ENCODE measurements at regions not wholly inside any gene's neighbourhood (a gene's known extent, or its start where the extent isn't known, plus 50 kb on each side); places are given as distances from the start of the nearest gene placed in this dataset.

- H3K9me3 Mint-ChIP-seq: no peaks in the 10 kb centered on the region
- no peak overlapping the region for H3K27ac Mint-ChIP-seq
- ATAC-seq (replicated peaks in 1 of 4): no peak
- Histone ChIP-seq H3K27me3 (replicated peaks in 1 of 2; ENCODE audit: control insufficient read depth in 2 of 2, extremely low read depth in 1 of 2, insufficient read depth in 2 of 2, low read length in 1 of 2) (peaks cover 0 to 35% of the 10 kb centered on the region in 2 experiments), H3K27ac (ENCODE audit: low read length) (no peak overlapping the region), H3K9me3 (no peaks in the 10 kb centered on the region), H3K4me1 (ENCODE audit: control insufficient read depth in 1 of 2, extremely low read depth in 1 of 2, insufficient read depth in 2 of 2, low read length in 2 of 2) (no peaks in the 10 kb centered on the region), H3K36me3 (ENCODE audit: control insufficient read depth in 2 of 2, extremely low read depth in 1 of 2, insufficient read depth in 1 of 2, low read length in 1 of 2) (no peaks in the 10 kb centered on the region), H3K4me3 (ENCODE audit: control insufficient read depth in 1 of 2, extremely low read depth in 1 of 2, low read length in 1 of 2) (no peak overlapping the region)
- POLR2A ChIA-PET: no interaction called here
- H3K36me3 Mint-ChIP-seq: no peaks in the 10 kb centered on the region
- H3K4me3 Mint-ChIP-seq: no peak overlapping the region
- 75% methylated on average over 14 of the region's 15 CpGs for WGBS (ENCODE audit: insufficient coverage)
- CTCF ChIA-PET: interaction anchor here in 1 of 2 donors (0.6 kb wide), 1 partner anchor 16 kb away, joined by 3 read pairs; no protein-coding TSS in a partner anchor
- peaks cover 6 to 11% (median 8%) of the 10 kb centered on the region in 3 donors for H3K4me1 Mint-ChIP-seq
- H3K27me3 Mint-ChIP-seq: peaks cover 32 to 33% of the 10 kb centered on the region in 2 donors
- DNase-seq: no peak
Measured at GRCh38 chr20:58072695-58073671, 155.5 kb downstream of the ANKRD60 start.

- Mint-ChIP-seq H3K27ac (no peak overlapping the region), H3K9me3 (no peaks in the 10 kb centered on the region), H3K4me3 (no peak overlapping the region), H3K4me1 (peaks cover 6 to 11% (median 8%) of the 10 kb centered on the region in 3 donors), H3K36me3 (no peaks in the 10 kb centered on the region), H3K27me3 (peaks cover 32 to 33% of the 10 kb centered on the region in 2 donors)
- H3K27ac ChIP-seq (ENCODE audit: low read length): no peak overlapping the region
- DNase-seq (no peak), ATAC-seq (replicated peaks in 1 of 4) (no peak)
- no peaks in the 10 kb centered on the region for H3K9me3 ChIP-seq
- no peaks in the 10 kb centered on the region for H3K36me3 ChIP-seq (ENCODE audit: control insufficient read depth in 2 of 2, extremely low read depth in 1 of 2, insufficient read depth in 1 of 2, low read length in 1 of 2)
- no peak overlapping the region for H3K4me3 ChIP-seq (ENCODE audit: control insufficient read depth in 1 of 2, extremely low read depth in 1 of 2, low read length in 1 of 2)
- H3K4me1 ChIP-seq (ENCODE audit: control insufficient read depth in 1 of 2, extremely low read depth in 1 of 2, insufficient read depth in 2 of 2, low read length in 2 of 2): no peaks in the 10 kb centered on the region
- CTCF ChIA-PET: no interaction called here
- WGBS (ENCODE audit: insufficient coverage): 100% methylated on average over 1 of the region's 3 CpGs
- POLR2A ChIA-PET: no interaction called here
- peaks cover 0 to 35% of the 10 kb centered on the region in 2 experiments for H3K27me3 ChIP-seq (replicated peaks in 1 of 2; ENCODE audit: control insufficient read depth in 2 of 2, extremely low read depth in 1 of 2, insufficient read depth in 2 of 2, low read length in 1 of 2)
Measured at GRCh38 chr20:58071991-58072390, 156.5 kb downstream of the ANKRD60 start.

GRCh38 chr20:58071298-58071697 is 157.2 kb downstream of the ANKRD60 start:
- Mint-ChIP-seq H3K4me1 (peaks cover 6 to 11% (median 8%) of the 10 kb centered on the region in 3 donors), H3K4me3 (no peak overlapping the region), H3K27me3 (peaks cover 32 to 33% of the 10 kb centered on the region in 2 donors), H3K36me3 (no peaks in the 10 kb centered on the region), H3K27ac (no peak overlapping the region), H3K9me3 (no peaks in the 10 kb centered on the region)
- Histone ChIP-seq H3K36me3 (ENCODE audit: control insufficient read depth in 2 of 2, extremely low read depth in 1 of 2, insufficient read depth in 1 of 2, low read length in 1 of 2) (no peaks in the 10 kb centered on the region), H3K9me3 (no peaks in the 10 kb centered on the region), H3K27ac (ENCODE audit: low read length) (no peak overlapping the region), H3K27me3 (replicated peaks in 1 of 2; ENCODE audit: control insufficient read depth in 2 of 2, extremely low read depth in 1 of 2, insufficient read depth in 2 of 2, low read length in 1 of 2) (peaks cover 0 to 35% of the 10 kb centered on the region in 2 experiments), H3K4me3 (ENCODE audit: control insufficient read depth in 1 of 2, extremely low read depth in 1 of 2, low read length in 1 of 2) (no peak overlapping the region), H3K4me1 (ENCODE audit: control insufficient read depth in 1 of 2, extremely low read depth in 1 of 2, insufficient read depth in 2 of 2, low read length in 2 of 2) (no peaks in the 10 kb centered on the region)
- DNase-seq (no peak), ATAC-seq (replicated peaks in 1 of 4) (no peak)
- CTCF ChIA-PET: no interaction called here
- POLR2A ChIA-PET: no interaction called here

DNA sequence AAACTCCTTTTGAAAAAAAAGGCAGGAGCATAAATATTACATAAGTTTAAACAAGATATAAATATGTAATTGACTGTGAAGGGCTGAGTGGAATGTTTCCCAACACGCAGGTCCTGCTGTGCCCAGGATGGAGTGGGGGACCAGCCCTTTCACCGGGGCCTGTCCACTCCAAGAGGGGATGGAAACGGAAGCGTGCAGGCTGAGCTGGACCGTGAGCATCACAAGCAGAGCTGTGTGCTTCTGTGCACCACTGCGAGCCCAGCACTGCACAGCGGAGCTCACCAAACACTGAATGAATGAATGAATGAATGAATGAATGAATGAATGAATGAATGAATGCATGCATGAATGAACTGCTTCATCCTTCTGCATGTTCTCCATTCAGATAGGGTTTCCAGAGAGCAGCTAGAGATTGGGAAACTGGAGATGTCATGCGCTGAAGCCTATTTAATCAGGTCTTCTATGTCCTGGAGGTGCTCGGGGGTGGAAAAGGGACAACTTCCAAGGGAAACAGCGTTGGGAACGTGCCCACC is 157.7 kb downstream of the ANKRD60 start:
- Histone ChIP-seq H3K4me3 (ENCODE audit: control insufficient read depth in 1 of 2, extremely low read depth in 1 of 2, low read length in 1 of 2) (no peak overlapping the region), H3K27me3 (replicated peaks in 1 of 2; ENCODE audit: control insufficient read depth in 2 of 2, extremely low read depth in 1 of 2, insufficient read depth in 2 of 2, low read length in 1 of 2) (peaks cover 0 to 35% of the 10 kb centered on the region in 2 experiments), H3K27ac (ENCODE audit: low read length) (no peak overlapping the region), H3K9me3 (no peaks in the 10 kb centered on the region), H3K36me3 (ENCODE audit: control insufficient read depth in 2 of 2, extremely low read depth in 1 of 2, insufficient read depth in 1 of 2, low read length in 1 of 2) (no peaks in the 10 kb centered on the region), H3K4me1 (ENCODE audit: control insufficient read depth in 1 of 2, extremely low read depth in 1 of 2, insufficient read depth in 2 of 2, low read length in 2 of 2) (no peaks in the 10 kb centered on the region)
- no peak overlapping the region for H3K4me3 Mint-ChIP-seq
- ChIA-PET CTCF (no interaction called here), POLR2A (no interaction called here)
- no peaks in the 10 kb centered on the region for H3K36me3 Mint-ChIP-seq
- no peak for DNase-seq
- WGBS (ENCODE audit: insufficient coverage): 69% methylated on average over 9 of the region's 11 CpGs
- no peak overlapping the region for H3K27ac Mint-ChIP-seq
- no peak for ATAC-seq (replicated peaks in 1 of 4)
- no peaks in the 10 kb centered on the region for H3K9me3 Mint-ChIP-seq
- peaks cover 29 to 33% of the 10 kb centered on the region in 2 donors for H3K27me3 Mint-ChIP-seq
- H3K4me1 Mint-ChIP-seq: peaks cover 6 to 11% (median 8%) of the 10 kb centered on the region in 3 donors

DNA sequence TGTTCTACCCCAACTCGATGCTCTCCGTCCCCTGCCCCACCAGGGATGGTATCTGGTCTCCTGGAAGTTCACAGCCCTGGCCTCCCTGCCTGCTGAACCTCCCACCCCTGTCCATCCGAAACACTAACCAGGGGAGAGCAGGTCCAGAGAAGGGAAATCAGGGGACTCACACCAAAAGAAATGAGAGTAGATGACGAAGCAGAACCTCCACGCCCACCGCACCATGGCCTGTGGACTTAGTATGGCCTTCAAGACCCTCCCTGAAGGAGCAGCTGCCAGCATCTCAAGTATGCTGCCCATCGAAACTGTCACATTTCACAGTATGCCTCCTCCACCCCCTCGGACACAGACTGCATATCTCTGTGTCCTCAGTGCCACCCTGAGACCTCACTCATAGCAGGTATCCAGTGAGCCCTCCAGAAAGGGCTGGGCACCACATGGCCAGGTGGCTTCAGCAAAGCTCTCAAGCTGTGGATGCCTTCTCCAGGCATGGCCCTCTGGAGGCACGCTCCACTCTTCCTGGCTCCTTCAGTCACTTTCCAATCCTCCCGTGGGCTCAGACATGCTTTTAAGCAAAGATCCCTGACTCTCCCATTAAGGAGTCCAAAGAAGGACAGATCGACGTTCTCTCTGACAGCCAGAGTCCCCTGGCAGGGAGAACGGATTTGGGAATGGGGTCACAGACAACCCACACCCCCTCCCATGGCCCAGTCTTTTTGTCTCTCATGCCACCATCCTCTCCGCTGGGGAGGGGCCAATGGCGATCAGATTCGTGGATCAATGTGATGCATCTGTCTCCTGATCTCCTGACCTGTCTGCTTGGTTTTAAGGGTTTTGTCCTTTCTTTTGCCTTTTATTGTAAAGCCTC is 158.4 kb downstream of the ANKRD60 start:
- no peaks in the 10 kb centered on the region for H3K36me3 ChIP-seq (ENCODE audit: control insufficient read depth in 2 of 2, extremely low read depth in 1 of 2, insufficient read depth in 1 of 2, low read length in 1 of 2)
- no peaks in the 10 kb centered on the region for H3K36me3 Mint-ChIP-seq
- 72% methylated on average over 12 of the region's 16 CpGs for WGBS (ENCODE audit: insufficient coverage)
- peaks cover 0 to 28% of the 10 kb centered on the region in 2 experiments for H3K27me3 ChIP-seq (replicated peaks in 1 of 2; ENCODE audit: control insufficient read depth in 2 of 2, extremely low read depth in 1 of 2, insufficient read depth in 2 of 2, low read length in 1 of 2)
- H3K4me3 Mint-ChIP-seq: no peak overlapping the region
- no peaks in the 10 kb centered on the region for H3K9me3 Mint-ChIP-seq
- no peak overlapping the region for H3K27ac ChIP-seq (ENCODE audit: low read length)
- no peaks in the 10 kb centered on the region for H3K4me1 ChIP-seq (ENCODE audit: control insufficient read depth in 1 of 2, extremely low read depth in 1 of 2, insufficient read depth in 2 of 2, low read length in 2 of 2)
- ATAC-seq (replicated peaks in 1 of 4): no peak
- peaks cover 27 to 32% of the 10 kb centered on the region in 2 donors for H3K27me3 Mint-ChIP-seq
- no peak for DNase-seq
- no peak overlapping the region for H3K27ac Mint-ChIP-seq
- ChIA-PET POLR2A (no interaction called here), CTCF (no interaction called here)
- peaks cover 6 to 10% (median 7%) of the 10 kb centered on the region in 3 donors for H3K4me1 Mint-ChIP-seq
- no peak overlapping the region for H3K4me3 ChIP-seq (ENCODE audit: control insufficient read depth in 1 of 2, extremely low read depth in 1 of 2, low read length in 1 of 2)
- H3K9me3 ChIP-seq: no peaks in the 10 kb centered on the region

DNA sequence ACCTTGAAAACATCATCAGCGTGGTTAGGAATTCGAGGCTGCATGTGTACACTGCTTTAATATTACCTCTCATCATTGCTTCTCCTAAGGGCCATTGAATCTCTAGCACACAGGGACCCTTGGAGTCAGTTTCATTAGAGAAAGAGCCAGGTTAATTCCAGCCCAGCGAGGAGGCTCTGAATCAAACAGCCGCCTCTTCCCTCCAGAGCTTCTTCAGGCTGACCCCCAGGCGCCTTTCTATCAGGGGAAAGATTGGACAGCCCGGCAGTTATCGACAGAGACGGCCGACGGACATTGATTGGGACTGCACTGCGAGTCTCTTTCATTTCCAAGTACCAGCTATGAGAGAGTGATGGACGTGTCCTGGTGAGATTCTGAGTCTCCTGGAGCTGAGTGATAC is 159.2 kb downstream of the ANKRD60 start:
- Histone ChIP-seq H3K4me3 (ENCODE audit: control insufficient read depth in 1 of 2, extremely low read depth in 1 of 2, low read length in 1 of 2) (no peak overlapping the region), H3K4me1 (ENCODE audit: control insufficient read depth in 1 of 2, extremely low read depth in 1 of 2, insufficient read depth in 2 of 2, low read length in 2 of 2) (no peaks in the 10 kb centered on the region), H3K9me3 (no peaks in the 10 kb centered on the region), H3K27me3 (replicated peaks in 1 of 2; ENCODE audit: control insufficient read depth in 2 of 2, extremely low read depth in 1 of 2, insufficient read depth in 2 of 2, low read length in 1 of 2) (peaks cover 0 to 23% of the 10 kb centered on the region in 2 experiments), H3K27ac (ENCODE audit: low read length) (no peak overlapping the region), H3K36me3 (ENCODE audit: control insufficient read depth in 2 of 2, extremely low read depth in 1 of 2, insufficient read depth in 1 of 2, low read length in 1 of 2) (no peaks in the 10 kb centered on the region)
- Mint-ChIP-seq H3K4me3 (no peak overlapping the region), H3K9me3 (no peaks in the 10 kb centered on the region), H3K27ac (no peak overlapping the region), H3K27me3 (peaks cover 26 to 28% of the 10 kb centered on the region in 2 donors), H3K4me1 (peaks cover 2 to 5% (median 3%) of the 10 kb centered on the region in 3 donors), H3K36me3 (no peaks in the 10 kb centered on the region)
- ChIA-PET POLR2A (no interaction called here), CTCF (no interaction called here)
- 77% methylated on average over 9 of the region's 12 CpGs for WGBS (ENCODE audit: insufficient coverage)
- ATAC-seq (replicated peaks in 1 of 4) (no peak), DNase-seq (no peak)

All from T-cell (primary cell).